ENCODE measurements at regions not wholly inside any gene's neighbourhood (a gene's known extent, or its start where the extent isn't known, plus 50 kb on each side); places are given as distances from the start of the nearest gene placed in this dataset.
A peak's percentile ranks its signal among the peaks of the same experiment; 100 is the strongest.

DNA sequence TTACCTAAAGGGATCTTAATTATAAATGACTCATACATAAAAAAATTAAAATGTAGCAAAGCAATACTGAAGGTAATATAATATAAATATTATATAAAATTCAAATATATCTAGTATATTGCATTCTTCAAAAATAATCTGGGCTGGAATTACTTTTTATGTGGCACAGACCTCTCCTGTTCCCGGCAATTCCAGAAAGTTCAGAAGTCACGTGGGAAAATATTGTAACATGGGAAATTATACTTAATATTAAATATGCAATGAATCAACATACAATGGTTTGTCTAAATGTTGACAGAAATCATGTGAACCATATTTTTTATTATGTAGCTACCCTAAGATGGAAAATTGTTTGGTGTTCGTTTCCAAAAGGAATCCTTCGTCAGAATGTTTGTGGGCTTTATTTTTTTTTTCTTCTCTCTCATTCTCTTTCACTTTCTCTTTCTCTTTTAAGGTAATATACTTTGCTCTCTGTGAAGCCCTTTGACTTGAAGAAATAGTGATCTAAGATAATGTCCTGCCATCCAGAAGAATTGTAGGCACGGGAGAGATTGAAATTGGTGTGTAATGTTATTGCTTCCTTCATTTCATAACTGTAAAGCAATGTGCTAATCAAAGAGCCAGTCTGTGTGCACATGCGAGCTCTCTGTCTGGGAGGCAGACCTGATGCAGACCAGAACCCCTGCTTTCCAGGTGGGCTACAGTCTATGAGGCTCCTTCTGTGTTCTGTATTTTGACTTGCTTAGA is 559.4 kb downstream of the NR2F2 start:
- TF ChIP-seq, protein P1, sequence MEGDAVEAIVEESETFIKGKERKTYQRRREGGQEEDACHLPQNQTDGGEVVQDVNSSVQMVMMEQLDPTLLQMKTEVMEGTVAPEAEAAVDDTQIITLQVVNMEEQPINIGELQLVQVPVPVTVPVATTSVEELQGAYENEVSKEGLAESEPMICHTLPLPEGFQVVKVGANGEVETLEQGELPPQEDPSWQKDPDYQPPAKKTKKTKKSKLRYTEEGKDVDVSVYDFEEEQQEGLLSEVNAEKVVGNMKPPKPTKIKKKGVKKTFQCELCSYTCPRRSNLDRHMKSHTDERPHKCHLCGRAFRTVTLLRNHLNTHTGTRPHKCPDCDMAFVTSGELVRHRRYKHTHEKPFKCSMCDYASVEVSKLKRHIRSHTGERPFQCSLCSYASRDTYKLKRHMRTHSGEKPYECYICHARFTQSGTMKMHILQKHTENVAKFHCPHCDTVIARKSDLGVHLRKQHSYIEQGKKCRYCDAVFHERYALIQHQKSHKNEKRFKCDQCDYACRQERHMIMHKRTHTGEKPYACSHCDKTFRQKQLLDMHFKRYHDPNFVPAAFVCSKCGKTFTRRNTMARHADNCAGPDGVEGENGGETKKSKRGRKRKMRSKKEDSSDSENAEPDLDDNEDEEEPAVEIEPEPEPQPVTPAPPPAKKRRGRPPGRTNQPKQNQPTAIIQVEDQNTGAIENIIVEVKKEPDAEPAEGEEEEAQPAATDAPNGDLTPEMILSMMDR (IDR thresholded peaks at IDR 0.05): no peak
- H3K4me3 ChIP-seq: peak overlapping the region; percentile 16 to 34
- H3K27me3 ChIP-seq: no peaks in the 10 kb centered on the region
- no peak overlapping the region for H3K27ac ChIP-seq
- H3K9me3 ChIP-seq: no peaks in the 10 kb centered on the region
- H3K36me3 ChIP-seq: no peaks in the 10 kb centered on the region
- no peak for DNase-seq (ENCODE audit: low spot score)
- no peaks in the 10 kb centered on the region for H3K4me1 ChIP-seq

DNA sequence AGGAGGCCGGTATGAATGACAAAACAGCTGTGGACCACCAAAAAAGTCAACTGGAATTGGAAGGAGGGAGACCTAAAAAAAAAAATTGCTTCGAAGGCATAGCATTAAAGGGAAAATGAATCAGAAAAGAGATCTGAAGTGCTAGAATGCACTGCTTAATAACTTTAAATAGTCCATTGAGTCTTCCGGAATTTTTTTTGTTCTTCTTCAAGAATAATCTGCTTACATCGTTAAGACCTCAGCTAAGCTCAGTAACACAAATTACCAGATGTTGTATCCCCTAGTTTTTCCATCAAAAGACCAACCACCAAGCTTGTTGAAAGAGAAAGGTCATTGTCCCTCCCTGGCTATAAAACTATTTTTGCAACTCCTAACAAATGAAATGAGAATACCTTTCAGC is 560.5 kb downstream of the NR2F2 start:
- Histone ChIP-seq H3K4me3 (no peak overlapping the region), H3K9me3 (no peaks in the 10 kb centered on the region), H3K27me3 (no peaks in the 10 kb centered on the region), H3K27ac (no peak overlapping the region), H3K4me1 (no peaks in the 10 kb centered on the region), H3K36me3 (no peaks in the 10 kb centered on the region)
- TF ChIP-seq, protein P1 (IDR thresholded peaks at IDR 0.05): no peak
- no peak for DNase-seq (ENCODE audit: low spot score)

DNA sequence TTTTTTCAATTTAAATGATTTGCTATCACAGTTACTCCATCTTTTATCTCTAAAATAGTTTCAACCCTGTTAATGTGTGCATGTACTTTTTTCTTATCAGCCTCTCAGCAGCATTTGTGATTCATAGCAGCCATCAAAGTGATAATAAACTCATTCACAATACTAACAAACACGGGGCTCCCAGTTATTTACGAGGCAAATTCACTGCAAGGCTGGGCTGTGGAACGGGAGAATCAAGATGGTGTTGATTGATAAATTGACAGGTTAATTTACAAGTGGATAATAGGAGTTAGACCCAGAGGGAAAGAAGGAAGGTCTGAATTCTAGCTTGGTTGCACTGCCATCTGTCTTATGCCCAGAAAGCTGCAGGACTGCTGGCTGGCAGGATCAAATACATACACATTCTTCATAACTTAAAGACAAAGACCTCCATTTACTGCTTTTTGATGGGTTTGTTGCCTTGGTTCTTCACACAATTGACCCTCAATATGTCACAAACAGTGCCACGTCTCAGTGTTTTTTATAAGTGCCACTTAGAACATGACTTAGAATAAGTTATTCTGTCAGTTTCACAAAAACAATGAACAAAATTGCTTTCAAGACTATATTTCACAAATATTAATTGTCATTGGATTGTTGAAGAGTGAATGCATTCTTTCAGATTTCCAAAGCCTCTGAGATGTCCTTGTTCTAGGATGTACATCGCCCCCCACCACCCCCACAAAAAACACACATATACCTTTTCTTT is 562.8 kb downstream of the NR2F2 start:
- TF ChIP-seq, protein P1 (IDR thresholded peaks at IDR 0.05): peak in 1 of 2 donors; percentile 74
- Histone ChIP-seq H3K36me3 (no peaks in the 10 kb centered on the region), H3K4me3 (no peak overlapping the region), H3K27me3 (no peaks in the 10 kb centered on the region), H3K9me3 (no peaks in the 10 kb centered on the region), H3K27ac (no peak overlapping the region), H3K4me1 (no peaks in the 10 kb centered on the region)
- DNase-seq (ENCODE audit: low spot score): no peak

DNA sequence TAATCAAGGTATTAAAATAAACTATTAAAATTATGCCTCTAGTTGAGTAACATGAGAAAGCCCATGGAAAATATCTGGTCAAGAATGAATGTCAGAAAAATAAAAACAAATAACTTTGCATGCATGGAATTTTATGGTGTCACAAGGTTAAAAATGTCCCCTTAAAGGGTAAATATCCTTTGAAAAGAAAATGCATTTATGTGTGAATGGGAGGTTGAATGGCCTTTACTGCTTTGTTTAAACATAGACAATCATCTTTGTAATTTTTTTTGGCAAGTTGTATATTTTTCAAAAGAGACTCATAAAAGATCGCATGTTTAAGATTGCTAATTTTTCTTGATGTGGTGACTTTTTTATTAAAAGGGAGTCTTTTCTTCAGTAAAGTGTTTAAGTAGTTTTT is 564.2 kb downstream of the NR2F2 start:
- no peak overlapping the region for H3K4me3 ChIP-seq
- no peaks in the 10 kb centered on the region for H3K27me3 ChIP-seq
- no peak for DNase-seq (ENCODE audit: low spot score)
- H3K4me1 ChIP-seq: no peaks in the 10 kb centered on the region
- no peaks in the 10 kb centered on the region for H3K36me3 ChIP-seq
- no peak overlapping the region for H3K27ac ChIP-seq
- H3K9me3 ChIP-seq: no peaks in the 10 kb centered on the region
- TF ChIP-seq, protein P1 (IDR thresholded peaks at IDR 0.05): no peak

DNA sequence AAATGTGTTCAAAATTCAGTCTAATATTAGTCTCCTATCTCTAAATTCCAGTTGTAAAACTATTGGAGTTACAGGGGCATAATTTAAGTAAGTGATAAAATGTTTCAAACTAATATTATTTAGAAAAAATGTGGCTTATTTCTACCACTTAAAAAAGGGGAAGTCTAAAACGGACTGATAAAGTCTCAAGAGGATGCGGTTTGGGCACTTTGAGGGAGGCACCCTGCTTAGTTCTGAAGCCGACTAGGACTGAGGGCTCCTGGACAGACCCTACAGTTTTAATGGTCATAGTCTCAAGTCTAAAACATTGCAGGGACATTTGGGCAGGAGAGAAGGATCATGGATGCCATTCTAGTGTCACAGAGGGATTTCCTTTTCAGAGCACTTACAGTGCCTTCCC is 566.3 kb downstream of the NR2F2 start:
- TF ChIP-seq, protein P1 (IDR thresholded peaks at IDR 0.05): no peak
- Histone ChIP-seq H3K27me3 (no peaks in the 10 kb centered on the region), H3K36me3 (no peaks in the 10 kb centered on the region), H3K27ac (no peak overlapping the region), H3K4me1 (no peaks in the 10 kb centered on the region), H3K4me3 (no peak overlapping the region), H3K9me3 (no peaks in the 10 kb centered on the region)
- DNase-seq (ENCODE audit: low spot score): no peak
